HFF-Myc (cell line): ENCODE measurements at regions not wholly inside any gene's neighbourhood (a gene's known extent, or its start where the extent isn't known, plus 50 kb on each side); places are given as distances from the start of the nearest gene placed in this dataset.
"Not testable (repeated sequence)": the region's sequence is repeated elsewhere in the genome, so short reads cannot be mapped to it uniquely, and the experiment has no call there.

Experiments used
- DNase-seq: peaks from one replicate; pipeline ENCODE4 v3.0.0-alpha.2; 2011; ENCODE audit warnings: low read depth; ENCODE audit errors: extremely low read depth
- H3K4me3 ChIP-seq: replicated peaks from 2 replicates; pipeline ENCODE4 v1.5.1; 2011; ENCODE audit warnings: low read depth, mild to moderate bottlenecking, control low read depth, low read length
- TF ChIP-seq, protein P1 (sequence below): IDR thresholded peaks from 2 replicates; pipeline ENCODE4 v1.5.1; 2012; ENCODE audit warnings: mild to moderate bottlenecking, low read depth, low read length, control low read depth; ENCODE audit errors: missing control alignments

GRCh38 chr17:70446446-70446845 is 277.1 kb downstream of the KCNJ2 start:
- TF ChIP-seq, protein P1, sequence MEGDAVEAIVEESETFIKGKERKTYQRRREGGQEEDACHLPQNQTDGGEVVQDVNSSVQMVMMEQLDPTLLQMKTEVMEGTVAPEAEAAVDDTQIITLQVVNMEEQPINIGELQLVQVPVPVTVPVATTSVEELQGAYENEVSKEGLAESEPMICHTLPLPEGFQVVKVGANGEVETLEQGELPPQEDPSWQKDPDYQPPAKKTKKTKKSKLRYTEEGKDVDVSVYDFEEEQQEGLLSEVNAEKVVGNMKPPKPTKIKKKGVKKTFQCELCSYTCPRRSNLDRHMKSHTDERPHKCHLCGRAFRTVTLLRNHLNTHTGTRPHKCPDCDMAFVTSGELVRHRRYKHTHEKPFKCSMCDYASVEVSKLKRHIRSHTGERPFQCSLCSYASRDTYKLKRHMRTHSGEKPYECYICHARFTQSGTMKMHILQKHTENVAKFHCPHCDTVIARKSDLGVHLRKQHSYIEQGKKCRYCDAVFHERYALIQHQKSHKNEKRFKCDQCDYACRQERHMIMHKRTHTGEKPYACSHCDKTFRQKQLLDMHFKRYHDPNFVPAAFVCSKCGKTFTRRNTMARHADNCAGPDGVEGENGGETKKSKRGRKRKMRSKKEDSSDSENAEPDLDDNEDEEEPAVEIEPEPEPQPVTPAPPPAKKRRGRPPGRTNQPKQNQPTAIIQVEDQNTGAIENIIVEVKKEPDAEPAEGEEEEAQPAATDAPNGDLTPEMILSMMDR, result no peak
- no peak overlapping the region for H3K4me3 ChIP-seq
- no peak for DNase-seq

DNA sequence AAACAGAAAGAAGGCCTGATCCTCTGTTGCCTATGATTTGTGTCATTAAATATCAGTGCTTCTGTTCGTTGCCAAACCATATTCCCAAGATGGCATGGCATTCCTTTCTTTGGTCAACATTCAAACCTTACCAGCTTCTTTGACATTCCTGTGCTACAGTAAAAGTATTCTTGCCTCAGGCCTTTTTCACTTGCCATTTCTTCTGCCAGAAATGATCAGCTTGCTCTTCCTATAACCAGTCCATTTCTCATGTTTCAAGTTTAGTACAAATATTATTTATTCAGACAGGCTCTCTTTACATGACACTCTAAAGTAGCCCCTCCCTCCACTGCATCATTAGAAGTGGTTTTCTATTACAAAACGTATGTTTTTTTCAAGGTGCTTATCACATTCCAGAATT is 278.3 kb downstream of the KCNJ2 start:
- no peak overlapping the region for H3K4me3 ChIP-seq
- TF ChIP-seq, protein P1, result no peak
- DNase-seq, result no peak

- H3K4me3 ChIP-seq, DNase-seq: not testable (repeated sequence)
Observed at GRCh38 chr17:70453075-70453474, 283.7 kb downstream of the KCNJ2 start.

DNA sequence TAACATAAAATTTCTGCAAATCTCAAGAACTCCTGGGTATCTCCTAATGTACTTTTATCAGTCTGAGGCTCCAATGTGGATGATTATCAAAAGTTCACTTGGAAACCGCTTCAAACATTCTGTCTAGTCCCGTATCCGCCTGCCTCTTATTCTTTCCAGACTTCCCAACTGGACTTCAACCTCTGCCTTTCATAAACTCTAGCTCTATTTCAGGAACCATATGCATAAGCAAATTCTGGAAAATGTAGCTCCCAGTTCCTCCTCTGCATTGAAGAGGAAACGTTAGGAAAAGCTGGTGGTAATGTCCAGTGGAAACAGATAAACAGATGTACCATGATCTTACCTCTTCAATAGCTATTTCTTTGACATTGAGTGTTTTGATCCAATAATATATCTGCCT is 285.0 kb downstream of the KCNJ2 start:
- no peak overlapping the region for H3K4me3 ChIP-seq
- TF ChIP-seq, protein P1, result no peak
- no peak for DNase-seq

DNA sequence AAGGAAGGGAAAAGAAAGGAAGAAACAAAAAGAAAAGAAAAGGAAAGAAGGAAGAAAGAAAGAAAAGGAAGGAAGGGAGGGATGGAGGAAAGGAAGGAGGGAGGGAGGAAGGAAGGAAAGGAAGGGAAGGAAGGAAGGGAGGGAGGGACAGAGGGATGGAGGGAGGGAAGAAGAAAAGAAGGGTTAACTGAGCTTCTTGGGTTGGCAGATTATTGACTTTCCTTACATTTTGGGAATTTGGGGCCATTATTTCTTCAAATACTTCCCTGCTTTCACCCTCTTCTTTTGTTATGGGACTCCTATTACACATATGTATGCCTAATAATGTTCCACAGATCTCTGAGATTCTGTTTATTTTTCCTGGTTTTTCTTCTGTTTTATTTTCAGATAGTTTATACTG is 285.6 kb downstream of the KCNJ2 start:
- DNase-seq, result no peak
- TF ChIP-seq, protein P1, result no peak
- no peak overlapping the region for H3K4me3 ChIP-seq

- no peak for DNase-seq
- TF ChIP-seq, protein P1, result no peak
- no peak overlapping the region for H3K4me3 ChIP-seq
Observed at GRCh38 chr17:70464995-70465394, 295.7 kb downstream of the KCNJ2 start.

DNA sequence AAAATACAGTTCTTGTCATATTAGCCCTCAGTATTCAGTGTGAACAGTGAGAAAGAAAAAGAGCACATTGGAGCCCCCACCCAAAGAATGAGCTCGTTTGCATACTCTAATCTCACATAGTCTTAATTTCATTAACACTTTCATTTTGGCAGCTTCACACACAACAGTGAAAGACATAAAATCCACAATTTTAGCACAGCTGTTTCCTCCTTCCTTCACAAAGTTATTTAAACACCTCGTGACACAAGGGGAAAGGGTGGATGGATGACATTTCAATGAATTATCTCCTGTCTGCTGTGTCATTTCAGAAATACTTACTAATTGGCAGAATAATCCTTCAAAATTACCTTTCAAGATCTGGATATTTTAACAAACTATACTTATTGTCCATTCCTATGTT is 299.3 kb downstream of the KCNJ2 start:
- no peak for DNase-seq
- TF ChIP-seq, protein P1, result no peak
- H3K4me3 ChIP-seq, result no peak overlapping the region
